Glomerular visceral epithelial cell (primary cell): ENCODE measurements at regions not wholly inside any gene's neighbourhood (a gene's known extent, or its start where the extent isn't known, plus 50 kb on each side); places are given as distances from the start of the nearest gene placed in this dataset.
A peak's percentile ranks its signal among the peaks of the same experiment; 100 is the strongest.

Source experiments
- DNase-seq: peaks from one replicate; pipeline ENCODE4 v3.0.0-alpha.2; 2016; ENCODE audit errors: extremely low spot score

GRCh38 chr15:27702581-27702980, 396.5 kb downstream of the OCA2 start:
- DNase-seq = no peak

DNA sequence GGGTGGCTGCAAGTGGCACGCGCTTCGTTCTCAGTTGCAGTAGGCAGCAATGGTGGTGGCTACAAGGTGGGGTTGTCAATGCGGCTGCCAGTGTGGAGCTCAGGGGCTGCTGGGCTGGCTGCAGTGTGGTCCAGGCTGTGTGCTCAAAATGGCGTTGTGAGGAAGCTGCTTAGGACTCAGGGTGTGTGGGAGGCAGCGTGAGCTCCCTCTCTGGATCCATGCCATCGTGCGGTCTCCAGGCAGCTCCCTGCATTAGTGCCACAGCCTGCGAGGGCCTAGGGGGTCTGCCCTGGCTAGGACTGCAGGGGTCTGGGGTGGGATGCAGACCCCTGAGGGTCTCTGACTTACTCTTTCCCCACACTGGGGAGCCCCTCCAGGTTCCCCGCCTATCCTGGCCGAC, 397.2 kb downstream of the OCA2 start:
- no peak for DNase-seq

GRCh38 chr15:27701014-27701413, 398.1 kb downstream of the OCA2 start:
- no peak for DNase-seq

DNA sequence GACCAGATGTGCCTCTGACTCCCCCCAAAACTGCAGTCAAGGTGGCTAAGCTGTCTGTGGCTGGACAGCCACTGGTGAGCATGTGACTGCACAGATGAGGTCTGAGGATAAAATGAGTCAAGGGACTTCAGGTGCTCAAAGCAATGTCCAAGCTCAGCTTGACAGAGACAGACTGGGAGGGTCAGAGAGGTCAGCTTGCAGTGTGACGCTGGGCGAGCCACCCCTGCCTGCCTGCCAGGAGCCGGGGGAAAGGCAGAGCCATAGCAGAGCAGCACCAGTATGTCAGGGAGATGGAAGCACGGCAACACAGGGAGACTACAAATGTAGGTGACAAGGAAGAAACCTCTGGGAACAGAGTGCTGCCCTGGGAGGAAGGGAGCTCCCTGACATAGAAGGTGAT, 399.4 kb downstream of the OCA2 start:
- no peak for DNase-seq

- DNase-seq = no peak
Observed at GRCh38 chr15:27696530-27696929, 402.6 kb downstream of the OCA2 start.

DNA sequence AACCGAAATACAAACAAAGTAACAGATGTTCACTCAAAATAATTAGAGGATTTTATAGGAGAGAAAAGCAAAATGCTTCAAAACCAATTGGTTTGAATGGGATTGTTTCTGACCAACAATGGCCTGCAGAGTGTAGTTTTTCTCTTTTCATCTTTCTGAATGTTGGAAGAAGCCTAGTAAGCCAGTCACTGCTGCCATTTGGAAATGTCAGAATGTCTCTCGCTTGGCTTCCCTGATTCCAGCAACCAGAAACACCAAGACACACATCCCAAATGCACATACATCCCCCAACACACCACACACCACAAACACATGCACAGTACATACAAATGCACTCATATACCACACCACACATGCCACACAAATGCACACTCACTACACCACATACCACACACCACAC, 403.4 kb downstream of the OCA2 start:
- DNase-seq = no peak

DNA sequence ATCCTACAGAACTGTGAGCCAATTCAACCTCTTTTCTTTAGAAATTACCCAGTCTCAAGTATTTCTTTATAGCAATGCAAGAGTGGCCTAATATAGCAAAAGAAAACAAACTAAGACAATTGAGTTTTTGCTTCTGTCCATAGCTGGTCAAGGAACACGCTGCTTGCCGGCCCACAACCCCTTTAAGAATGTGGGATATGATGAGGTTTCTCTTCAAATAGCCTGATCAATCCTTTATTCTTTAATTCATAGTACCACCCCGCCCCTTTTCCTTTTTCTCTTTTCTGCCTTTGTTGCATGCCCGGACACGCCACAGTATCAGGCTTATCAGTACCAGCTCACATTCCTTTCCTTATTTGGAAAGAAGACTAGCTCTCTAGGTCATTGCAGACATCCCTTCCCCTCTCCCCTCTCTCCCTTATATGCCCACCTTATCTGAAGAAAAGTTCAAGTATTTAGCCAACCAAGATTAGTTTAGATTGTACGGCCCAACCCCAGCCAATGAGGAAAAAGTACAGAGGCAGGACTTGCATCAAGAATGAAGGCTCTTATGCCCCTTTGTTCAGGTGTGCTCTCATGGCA, 404.5 kb downstream of the OCA2 start:
- no peak for DNase-seq

GRCh38 chr15:27693280-27693679, 405.8 kb downstream of the OCA2 start:
- DNase-seq = no peak

DNA sequence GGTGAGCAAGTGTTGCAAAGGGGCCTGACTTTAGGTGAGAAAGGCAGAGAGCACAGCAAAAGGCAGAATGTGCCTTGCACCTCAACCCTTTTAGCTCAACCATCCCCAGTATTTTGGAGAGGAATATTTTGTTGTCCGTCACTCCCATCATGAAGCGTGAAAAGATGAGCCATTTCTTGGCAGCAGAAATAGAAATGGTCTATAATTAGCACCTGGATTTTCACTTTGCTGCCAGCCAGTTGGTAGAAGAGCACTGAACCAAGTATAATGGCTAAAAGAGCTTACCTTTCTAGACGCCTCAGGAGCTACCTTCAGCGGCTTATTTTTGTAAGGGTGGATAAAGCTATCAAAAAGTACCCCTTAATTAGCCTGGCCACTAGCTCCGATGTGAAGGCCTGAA, 406.7 kb downstream of the OCA2 start:
- no peak for DNase-seq

GRCh38 chr15:27690290-27690689, 408.8 kb downstream of the OCA2 start:
- DNase-seq = no peak

DNA sequence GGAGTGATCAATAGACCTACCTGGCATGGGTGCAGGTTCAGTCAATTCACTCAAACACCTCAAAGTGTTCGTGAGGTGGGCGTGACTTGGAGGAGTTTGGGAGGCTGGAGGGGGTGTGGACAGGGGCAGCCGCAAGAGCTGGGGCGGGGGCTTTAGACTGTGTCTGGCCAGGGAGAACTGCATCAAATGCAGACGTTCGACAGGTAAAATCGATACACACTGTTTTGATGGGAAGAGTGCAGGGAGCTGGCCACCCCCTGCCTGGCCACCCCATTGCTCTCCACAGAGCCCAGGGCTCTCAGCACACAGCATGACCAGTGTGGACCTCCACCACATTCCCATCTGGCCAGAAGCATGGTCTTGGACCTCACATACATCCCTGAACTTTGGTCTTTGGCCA, 412.1 kb downstream of the OCA2 start:
- DNase-seq = no peak

DNA sequence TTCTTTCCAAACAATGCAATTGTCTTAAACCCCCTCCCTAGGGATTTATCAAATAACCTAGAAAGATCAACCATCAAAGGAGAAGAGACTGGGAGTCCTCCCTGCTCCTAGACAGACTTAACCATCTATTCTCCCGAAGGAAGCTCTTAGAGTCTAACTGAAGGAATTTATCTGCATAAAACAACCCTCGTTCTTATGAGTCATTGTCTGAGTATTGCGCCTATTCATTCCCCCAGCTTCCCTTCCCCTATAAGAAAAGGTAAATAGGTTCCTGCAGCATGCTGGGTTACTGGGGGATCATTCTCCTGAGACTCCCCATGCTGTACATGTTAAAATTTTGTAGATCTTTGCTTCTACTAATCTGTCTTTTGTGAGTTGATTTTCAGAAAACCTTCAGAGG, 412.7 kb downstream of the OCA2 start:
- peak; percentile 19 for DNase-seq

DNA sequence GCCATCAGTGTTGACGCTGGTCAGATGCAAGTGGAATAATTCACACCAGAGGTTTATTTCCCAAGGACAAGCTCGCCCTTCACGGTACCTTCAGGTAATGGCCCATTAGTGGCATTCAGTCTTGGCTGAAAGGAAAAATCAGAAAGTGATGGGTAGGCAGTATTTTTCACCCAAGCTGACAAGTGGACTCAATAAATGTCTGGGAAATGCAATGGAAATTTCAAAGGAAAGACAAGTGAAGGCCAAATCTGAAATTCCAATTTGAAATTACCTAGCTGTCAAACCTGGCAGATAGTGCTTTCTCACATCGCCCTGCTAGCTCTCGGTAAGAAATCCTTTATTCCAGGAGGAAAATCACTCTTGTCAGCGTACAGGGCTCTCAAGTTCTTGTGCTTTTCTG, 413.5 kb downstream of the OCA2 start:
- no peak for DNase-seq

- no peak for DNase-seq
Observed at GRCh38 chr15:27683121-27683520, 416.0 kb downstream of the OCA2 start.

DNA sequence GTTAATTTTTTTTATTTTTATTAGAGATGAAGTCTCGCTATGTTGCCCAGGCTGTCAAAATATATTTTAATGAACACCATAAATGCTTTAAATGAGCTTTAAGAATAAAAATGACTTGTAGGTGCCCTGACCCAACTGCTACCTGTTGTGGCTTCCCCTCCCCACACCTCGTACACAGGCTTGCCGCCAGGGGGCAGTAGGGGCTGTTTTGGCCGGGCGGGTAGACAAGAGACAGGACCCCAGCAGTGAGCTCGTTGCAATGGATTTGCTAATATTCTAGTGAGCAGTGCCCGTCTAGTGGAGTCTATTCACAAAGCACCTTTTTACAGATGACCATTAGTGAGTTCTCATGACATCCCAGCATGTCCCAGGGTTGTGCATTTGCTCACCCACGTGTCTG, 418.1 kb downstream of the OCA2 start:
- DNase-seq = no peak

DNA sequence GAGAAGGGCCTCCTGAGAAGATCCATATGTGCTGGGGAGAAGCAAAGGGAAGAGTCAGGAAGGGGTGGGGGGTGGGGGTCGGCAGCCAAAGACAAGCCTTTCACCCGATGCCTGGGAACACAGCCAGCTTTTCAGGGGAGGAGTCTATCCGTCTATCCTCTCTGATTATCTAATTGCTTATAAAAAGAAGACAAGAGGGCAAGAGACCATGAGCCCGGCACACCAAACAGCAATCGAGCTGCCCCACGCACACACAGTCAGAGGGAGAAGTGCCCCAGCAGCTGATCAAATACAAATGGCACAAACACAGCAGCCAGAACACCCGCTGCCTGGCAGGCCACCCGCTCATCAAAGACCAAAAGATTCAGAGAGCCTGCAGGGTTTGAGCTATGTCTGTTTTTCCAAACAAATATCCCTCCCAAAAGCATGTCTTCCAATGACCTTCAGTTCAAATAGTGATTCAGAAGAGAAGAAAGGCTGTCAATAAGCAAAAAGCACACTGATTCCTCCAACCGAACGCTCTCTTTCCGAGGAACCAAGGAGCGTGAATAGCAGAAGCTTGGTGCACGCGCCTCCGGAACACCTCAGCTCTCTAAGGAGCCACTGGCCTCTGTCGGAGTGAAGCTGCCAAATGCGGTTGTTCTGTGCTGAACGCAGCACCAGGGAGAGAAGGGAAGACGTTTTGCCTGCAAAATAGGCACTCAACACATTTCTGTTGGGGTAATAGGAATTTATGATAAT, 419.2 kb downstream of the OCA2 start:
- no peak for DNase-seq

GRCh38 chr15:27679203-27679602, 419.9 kb downstream of the OCA2 start:
- DNase-seq = no peak

GRCh38 chr15:27677951-27678350, 421.2 kb downstream of the OCA2 start:
- no peak for DNase-seq

DNA sequence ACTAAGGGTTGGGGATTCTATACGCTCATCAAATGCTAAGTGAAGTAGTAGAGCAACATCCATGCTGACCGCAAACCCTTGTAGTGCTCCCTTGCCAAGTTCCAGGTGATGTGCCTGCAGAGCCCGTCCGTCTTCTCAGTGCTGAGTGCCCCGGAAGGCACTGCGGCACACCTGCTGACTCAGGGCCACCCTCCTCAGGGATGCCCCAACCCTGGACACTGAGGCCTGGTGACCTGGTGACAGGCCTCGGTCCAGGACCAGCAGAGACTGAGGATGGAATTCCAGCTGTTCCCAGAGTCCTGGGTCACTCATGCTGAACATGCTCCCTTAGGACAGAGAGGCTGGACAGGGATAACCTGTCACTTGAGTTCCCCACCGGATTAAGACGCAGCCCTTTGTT, 422.5 kb downstream of the OCA2 start:
- DNase-seq = no peak

- no peak for DNase-seq
Observed at GRCh38 chr15:27675571-27675970, 423.5 kb downstream of the OCA2 start.

DNA sequence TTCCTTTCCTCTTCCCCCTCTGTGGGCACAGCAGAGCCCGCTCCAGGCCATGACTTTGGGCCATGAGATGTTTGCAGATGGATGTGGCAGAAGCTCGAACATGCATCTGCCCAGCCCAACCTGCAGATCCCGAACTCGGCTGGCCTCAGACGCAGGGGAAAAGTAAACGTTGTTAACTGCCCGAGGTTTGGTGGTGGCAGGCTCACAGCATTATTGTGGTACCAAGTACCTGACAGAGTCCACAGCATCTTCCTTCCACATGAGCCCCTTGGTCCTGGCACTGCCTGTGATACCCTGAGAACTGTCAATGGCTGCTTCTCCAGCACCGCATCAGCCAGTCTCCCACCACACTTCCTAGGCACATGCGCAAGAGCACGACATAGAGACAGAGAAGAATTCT, 424.3 kb downstream of the OCA2 start:
- no peak for DNase-seq

GRCh38 chr15:27673766-27674445, 425.2 kb downstream of the OCA2 start:
- DNase-seq = no peak

GRCh38 chr15:27672537-27672936, 426.6 kb downstream of the OCA2 start:
- DNase-seq = no peak
